ENCODE measurements at regions not wholly inside any gene's neighbourhood (a gene's known extent, or its start where the extent isn't known, plus 50 kb on each side); places are given as distances from the start of the nearest gene placed in this dataset.
A peak's percentile ranks its signal among the peaks of the same experiment; 100 is the strongest.

- 47% methylated on average over 9 of the region's 9 CpGs for WGBS (ENCODE audit: low lambda C conversion rate)
- Histone ChIP-seq H3K9ac (no peak overlapping the region), H3K79me2 (ENCODE audit: insufficient read depth) (no peaks in the 10 kb centered on the region), H3K9me2 (no peaks in the 10 kb centered on the region), H3K4me1 (ENCODE audit: control insufficient read depth in 1 of 2, insufficient read depth in 2 of 2, low read depth in 1 of 2, low read length in 1 of 2) (peaks cover 0 to 7% of the 10 kb centered on the region in 2 experiments; a peak in 2 of 4 replicates), H4K20me1 (ENCODE audit: insufficient read depth) (no peaks in the 10 kb centered on the region), H2AFZ (ENCODE audit: low read depth) (peak overlapping the region; percentile 63; the same call in 1 of the 2 replicates), H3K4me2 (peak overlapping the region; percentile 47), H3F3A (replicated peaks; ENCODE audit: insufficient read depth) (no peaks in the 10 kb centered on the region), H3K36me3 (replicated peaks in 1 of 2; ENCODE audit: control insufficient read depth in 1 of 2, insufficient read depth in 2 of 2, low read length in 1 of 2) (no peaks in the 10 kb centered on the region), H3K4me3 (ENCODE audit: low read depth in 2 of 2, low read length in 1 of 2) (no peak overlapping the region), H3K27ac (ENCODE audit: low read depth in 2 of 2, low read length in 1 of 2) (no peak overlapping the region), H3K27me3 (ENCODE audit: insufficient read depth) (no peaks in the 10 kb centered on the region), H3K9me3 (no peaks in the 10 kb centered on the region)
- 0 out of 2 replicates have a peak, but pooled peaks have one; percentile 8 for TF ChIP-seq JUND (IDR thresholded peaks at IDR 0.05)
- peak; percentile 39; the same call in 1 of the 2 replicates for TF ChIP-seq FOSL2 (IDR thresholded peaks at IDR 0.05; ENCODE audit: borderline replicate concordance, low read depth)
- no peak for TF ChIP-seq EZH2phosphoT487 (IDR thresholded peaks at IDR 0.05; ENCODE audit: borderline replicate concordance, low read depth)
- no peak for TF ChIP-seq NRF1 (IDR thresholded peaks at IDR 0.05; ENCODE audit: low read depth, low read length)
- no peak for TF ChIP-seq GABPA (IDR thresholded peaks at IDR 0.05; ENCODE audit: low read depth)
- TF ChIP-seq NFIC (IDR thresholded peaks at IDR 0.05; ENCODE audit: borderline replicate concordance) = no peak
- TF ChIP-seq EP300 (IDR thresholded peaks at IDR 0.05; ENCODE audit: borderline replicate concordance in 1 of 2, low read depth in 1 of 2, low read length in 1 of 2) = no peak
- TF ChIP-seq CHD2 (IDR thresholded peaks at IDR 0.05; ENCODE audit: low read length, partially characterized antibody) = no peak
- no peak for TF ChIP-seq FOXJ3 (CRISPR knock-in tag; IDR thresholded peaks at IDR 0.05)
- TF ChIP-seq RCOR1 (IDR thresholded peaks at IDR 0.05; ENCODE audit: low read length) = no peak
- no peak for TF ChIP-seq POLR2AphosphoS5 (IDR thresholded peaks at IDR 0.05; ENCODE audit: low read depth, low read length)
- no peak for TF ChIP-seq RAD21 (IDR thresholded peaks at IDR 0.05; ENCODE audit: low read length)
- no peak for TF ChIP-seq FOXM1 (IDR thresholded peaks at IDR 0.05; ENCODE audit: low read depth)
- no peak for TF ChIP-seq GATA2 (CRISPR knock-in tag; IDR thresholded peaks at IDR 0.05)
- TF ChIP-seq SIN3A (IDR thresholded peaks at IDR 0.05; ENCODE audit: borderline replicate concordance, low read depth, low read length) = no peak
- TF ChIP-seq TAF1 (IDR thresholded peaks at IDR 0.05; ENCODE audit: borderline replicate concordance, low read depth, low read length) = no peak
- TF ChIP-seq IRF3 (IDR thresholded peaks at IDR 0.05; ENCODE audit: low read depth, low read length) = no peak
- peak; percentile 17; the same call in 1 of the 2 replicates for TF ChIP-seq CTCF (IDR thresholded peaks at IDR 0.05)
- TF ChIP-seq SMC3 (IDR thresholded peaks at IDR 0.05; ENCODE audit: low read depth, low read length) = no peak
- TF ChIP-seq ELF1 (IDR thresholded peaks at IDR 0.05) = no peak
- TF ChIP-seq PBX3 (IDR thresholded peaks at IDR 0.05) = no peak
- no peak for TF ChIP-seq REST (IDR thresholded peaks at IDR 0.05; ENCODE audit: low read depth, low read length)
- TF ChIP-seq MEF2A (IDR thresholded peaks at IDR 0.05; ENCODE audit: borderline replicate concordance, low read depth) = no peak
- ChIA-PET POLR2A (no interaction called here), CTCF (no interaction called here)
- DNase-seq = no peak
Measured at GRCh38 chr12:94795520-94795919, 145.2 kb upstream of the TMCC3 start.

Data from SK-N-SH (cell line).